22Rv1 (cell line): ENCODE measurements at regions not wholly inside any gene's neighbourhood (a gene's known extent, or its start where the extent isn't known, plus 50 kb on each side); places are given as distances from the start of the nearest gene placed in this dataset.

Source experiments
- ZFX ChIP-seq: fragments of 450-650 bp; IDR thresholded peaks from 2 replicates; pipeline ENCODE4 v1.6.1; 2017; ENCODE audit warnings: antibody characterized with exemption, borderline replicate concordance
- TF ChIP-seq, protein P1 (sequence below): fragments of 450-650 bp; IDR thresholded peaks from 2 replicates; pipeline ENCODE4 v1.5.1; 2017; ENCODE audit warnings: mild to moderate bottlenecking

DNA sequence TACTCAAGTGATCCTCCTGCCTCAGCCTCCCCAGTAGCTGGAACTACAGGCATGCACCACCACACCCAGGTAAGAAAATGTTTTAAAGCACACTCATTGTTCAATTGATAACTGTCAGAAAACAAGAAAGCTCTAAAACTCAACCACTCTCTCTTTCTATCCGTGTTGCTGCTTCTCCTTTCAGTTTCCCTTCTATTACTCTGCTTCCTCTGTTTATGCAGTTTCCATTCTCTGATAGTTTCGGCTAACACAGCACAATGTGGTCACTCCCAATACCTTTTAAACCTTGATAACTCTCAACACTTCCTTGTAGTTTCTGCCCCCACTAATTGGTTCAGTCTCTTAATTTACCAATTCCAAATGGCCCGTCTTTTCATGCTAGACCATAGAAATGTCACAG, 59.2 kb upstream of the NR4A3 start:
- TF ChIP-seq, protein P1, sequence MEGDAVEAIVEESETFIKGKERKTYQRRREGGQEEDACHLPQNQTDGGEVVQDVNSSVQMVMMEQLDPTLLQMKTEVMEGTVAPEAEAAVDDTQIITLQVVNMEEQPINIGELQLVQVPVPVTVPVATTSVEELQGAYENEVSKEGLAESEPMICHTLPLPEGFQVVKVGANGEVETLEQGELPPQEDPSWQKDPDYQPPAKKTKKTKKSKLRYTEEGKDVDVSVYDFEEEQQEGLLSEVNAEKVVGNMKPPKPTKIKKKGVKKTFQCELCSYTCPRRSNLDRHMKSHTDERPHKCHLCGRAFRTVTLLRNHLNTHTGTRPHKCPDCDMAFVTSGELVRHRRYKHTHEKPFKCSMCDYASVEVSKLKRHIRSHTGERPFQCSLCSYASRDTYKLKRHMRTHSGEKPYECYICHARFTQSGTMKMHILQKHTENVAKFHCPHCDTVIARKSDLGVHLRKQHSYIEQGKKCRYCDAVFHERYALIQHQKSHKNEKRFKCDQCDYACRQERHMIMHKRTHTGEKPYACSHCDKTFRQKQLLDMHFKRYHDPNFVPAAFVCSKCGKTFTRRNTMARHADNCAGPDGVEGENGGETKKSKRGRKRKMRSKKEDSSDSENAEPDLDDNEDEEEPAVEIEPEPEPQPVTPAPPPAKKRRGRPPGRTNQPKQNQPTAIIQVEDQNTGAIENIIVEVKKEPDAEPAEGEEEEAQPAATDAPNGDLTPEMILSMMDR: no peak
- TF ChIP-seq ZFX: no peak
